Astrocyte of the spinal cord (primary cell): ENCODE measurements at regions not wholly inside any gene's neighbourhood (a gene's known extent, or its start where the extent isn't known, plus 50 kb on each side); places are given as distances from the start of the nearest gene placed in this dataset.

ENCODE experiments used
- DNase-seq: peaks from one replicate; pipeline ENCODE4 v3.0.0; 2011; ENCODE audit warnings: low read depth, low spot score
- H3K4me3 ChIP-seq: 2 replicates; pipeline ENCODE4 v1.5.1; 2011; ENCODE audit warnings: low read depth, mild to moderate bottlenecking, low read length, moderate library complexity
- in situ Hi-C: cut with HindIII; loops from 2 replicates; pipeline ENCODE4 v1.10.0; 2017; ENCODE audit warnings: low sequenced_read_pairs
- TF ChIP-seq, protein P1 (sequence below): IDR thresholded peaks from 2 replicates; pipeline ENCODE4 v1.5.1; 2012; ENCODE audit warnings: low read depth, mild to moderate bottlenecking, low read length, inconsistent platforms

DNA sequence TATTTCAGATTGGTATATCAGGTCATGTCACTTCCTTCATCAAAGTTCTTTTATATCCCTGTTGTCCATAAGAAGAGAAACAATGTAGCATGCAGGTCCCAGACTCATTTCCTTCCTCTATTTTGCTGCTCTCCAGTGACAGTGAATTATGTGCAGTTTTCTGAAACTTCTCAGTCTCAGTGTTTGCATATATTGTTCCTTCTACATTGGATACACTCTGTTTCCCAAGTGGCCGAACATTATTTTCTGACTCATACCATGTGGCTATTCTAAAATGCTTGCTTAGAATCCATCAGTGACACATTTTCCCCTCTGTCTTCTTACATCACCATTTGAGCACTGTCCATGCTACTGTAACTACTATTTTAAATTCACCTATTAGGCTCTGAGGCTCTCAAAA, 305.7 kb downstream of the PDHA2 start:
- TF ChIP-seq, protein P1, sequence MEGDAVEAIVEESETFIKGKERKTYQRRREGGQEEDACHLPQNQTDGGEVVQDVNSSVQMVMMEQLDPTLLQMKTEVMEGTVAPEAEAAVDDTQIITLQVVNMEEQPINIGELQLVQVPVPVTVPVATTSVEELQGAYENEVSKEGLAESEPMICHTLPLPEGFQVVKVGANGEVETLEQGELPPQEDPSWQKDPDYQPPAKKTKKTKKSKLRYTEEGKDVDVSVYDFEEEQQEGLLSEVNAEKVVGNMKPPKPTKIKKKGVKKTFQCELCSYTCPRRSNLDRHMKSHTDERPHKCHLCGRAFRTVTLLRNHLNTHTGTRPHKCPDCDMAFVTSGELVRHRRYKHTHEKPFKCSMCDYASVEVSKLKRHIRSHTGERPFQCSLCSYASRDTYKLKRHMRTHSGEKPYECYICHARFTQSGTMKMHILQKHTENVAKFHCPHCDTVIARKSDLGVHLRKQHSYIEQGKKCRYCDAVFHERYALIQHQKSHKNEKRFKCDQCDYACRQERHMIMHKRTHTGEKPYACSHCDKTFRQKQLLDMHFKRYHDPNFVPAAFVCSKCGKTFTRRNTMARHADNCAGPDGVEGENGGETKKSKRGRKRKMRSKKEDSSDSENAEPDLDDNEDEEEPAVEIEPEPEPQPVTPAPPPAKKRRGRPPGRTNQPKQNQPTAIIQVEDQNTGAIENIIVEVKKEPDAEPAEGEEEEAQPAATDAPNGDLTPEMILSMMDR = no peak
- H3K4me3 ChIP-seq = no peak overlapping the region
- DNase-seq = peak; percentile 60
- in situ Hi-C loops = no loop called here

DNA sequence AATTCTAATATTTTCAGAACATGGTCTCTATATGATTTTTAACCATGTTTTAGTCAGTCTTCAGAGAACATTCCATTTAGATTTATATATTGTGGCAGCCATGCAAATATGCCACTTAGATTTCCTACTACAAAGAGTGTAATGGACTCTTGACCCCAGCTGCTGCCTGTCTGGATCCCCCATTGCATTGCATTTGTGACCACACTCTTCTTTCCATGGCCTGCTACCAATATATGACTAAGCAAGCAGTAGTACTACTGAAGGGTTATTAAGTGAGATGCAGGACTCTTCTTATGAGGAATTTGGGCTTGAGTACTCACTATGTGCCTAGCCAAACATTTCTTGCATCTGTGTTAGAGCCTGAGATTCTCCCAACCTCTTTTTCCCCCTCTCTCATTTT, 306.8 kb downstream of the PDHA2 start:
- in situ Hi-C loops = no loop called here
- no peak overlapping the region for H3K4me3 ChIP-seq
- DNase-seq = peak; percentile 74
- TF ChIP-seq, protein P1 = no peak

DNA sequence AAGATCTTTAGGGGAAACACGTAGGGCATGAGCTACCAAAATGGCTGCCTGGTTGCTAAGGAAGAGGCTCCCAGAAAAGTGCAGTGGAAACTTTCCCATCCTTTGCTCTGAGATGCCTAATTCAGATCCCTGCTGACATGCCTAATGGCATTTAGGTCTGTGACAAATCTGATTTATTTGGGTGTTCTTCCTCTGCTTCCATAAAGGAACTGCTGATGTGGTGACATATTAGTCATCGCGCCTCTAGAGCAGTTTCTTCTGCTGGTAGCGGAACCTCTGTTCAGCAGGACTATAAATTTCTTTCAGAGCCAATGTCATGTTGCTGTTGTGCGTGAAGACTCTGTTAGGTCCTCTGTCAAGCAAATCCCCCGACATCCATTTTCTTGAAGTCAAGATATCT, 310.0 kb downstream of the PDHA2 start:
- peak; percentile 20 for DNase-seq
- in situ Hi-C loops = no loop called here
- H3K4me3 ChIP-seq = no peak overlapping the region
- TF ChIP-seq, protein P1 = no peak

DNA sequence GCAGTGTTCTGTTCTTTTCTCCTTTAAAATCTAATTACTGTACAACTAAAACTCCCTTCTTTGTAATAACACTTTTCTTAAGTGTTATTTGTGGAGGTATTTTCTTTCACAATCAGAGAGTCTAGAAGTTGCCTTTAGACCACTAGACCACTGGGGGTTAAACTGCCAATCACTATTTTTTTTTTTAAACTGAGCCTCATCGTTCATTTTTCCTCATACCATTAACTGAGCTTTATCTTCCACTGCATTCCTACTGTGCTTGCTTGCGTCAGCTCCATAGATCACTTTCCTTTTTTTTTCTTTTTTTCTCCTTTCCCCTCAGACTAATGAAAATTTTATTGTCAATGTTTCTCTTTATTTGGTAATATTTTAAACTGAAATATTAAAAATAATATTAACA, 310.6 kb downstream of the PDHA2 start:
- DNase-seq = no peak
- H3K4me3 ChIP-seq = no peak overlapping the region
- in situ Hi-C loops = no loop called here
- TF ChIP-seq, protein P1 = no peak

DNA sequence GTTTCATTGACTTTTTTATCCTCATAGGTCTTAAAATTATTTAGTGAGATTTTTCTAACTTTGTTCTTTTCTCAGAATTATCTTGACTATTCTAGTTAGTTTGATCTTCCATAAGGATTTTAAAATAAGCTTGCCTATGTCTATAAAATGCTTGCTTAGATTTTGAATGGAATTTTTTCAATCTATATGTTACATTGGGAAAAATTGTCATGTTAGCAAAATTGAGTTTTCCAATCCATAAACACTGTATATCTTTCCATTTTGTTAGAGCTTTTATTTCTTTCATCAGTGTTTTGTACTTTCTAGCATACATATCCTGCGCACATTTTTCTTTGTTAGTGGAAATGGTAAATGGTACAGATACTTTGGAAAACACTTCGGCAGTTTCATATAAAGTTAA, 312.9 kb downstream of the PDHA2 start:
- TF ChIP-seq, protein P1 = no peak
- no peak overlapping the region for H3K4me3 ChIP-seq
- DNase-seq = no peak
- in situ Hi-C loops = no loop called here

DNA sequence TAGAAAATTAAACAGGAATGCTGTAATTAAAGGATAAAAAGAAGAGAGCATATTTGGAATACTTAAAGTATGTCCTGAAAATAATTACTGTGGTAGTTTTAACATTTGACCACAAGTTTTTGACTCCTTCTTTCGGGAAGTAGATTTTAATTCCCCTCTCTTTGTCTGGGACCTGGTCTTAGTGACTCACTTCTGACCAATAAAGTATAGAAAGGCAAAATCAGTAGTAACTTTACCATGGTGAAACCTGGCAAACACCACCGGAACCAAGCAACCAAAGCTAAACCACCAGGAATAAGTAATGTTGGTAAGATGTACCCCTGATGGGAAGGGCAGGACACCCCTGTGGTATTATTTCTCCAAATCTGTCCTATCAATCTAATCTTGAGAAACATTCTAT, 314.8 kb downstream of the PDHA2 start:
- TF ChIP-seq, protein P1 = no peak
- DNase-seq = peak; percentile 64
- no peak overlapping the region for H3K4me3 ChIP-seq
- in situ Hi-C loops = no loop called here

DNA sequence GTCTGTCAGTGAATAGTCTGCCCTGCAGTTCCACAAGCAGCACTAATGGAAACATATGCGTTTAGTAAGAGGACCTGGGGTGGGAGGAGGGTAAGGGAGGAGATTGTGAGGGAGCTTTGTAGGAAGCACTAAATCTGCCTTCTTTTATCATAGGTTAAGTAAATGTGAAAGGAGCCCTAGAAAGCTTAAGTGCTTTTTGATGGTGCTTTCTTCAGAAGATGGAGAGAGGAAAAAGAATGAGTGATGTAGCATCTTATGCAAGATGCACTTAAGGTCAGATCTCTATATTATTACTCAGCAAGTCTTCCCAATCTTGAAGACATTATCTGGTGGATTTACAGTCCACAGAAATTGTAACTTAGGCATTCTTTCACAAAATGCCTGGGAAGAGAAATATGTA, 322.7 kb downstream of the PDHA2 start:
- DNase-seq = peak; percentile 15
- TF ChIP-seq, protein P1 = no peak
- in situ Hi-C loops = no loop called here
- H3K4me3 ChIP-seq = no peak overlapping the region
